Activated CD4-positive, alpha-beta T cell treated with anti-CD3 and anti-CD28 coated beads for 36 hours (primary cell): ENCODE measurements at regions not wholly inside any gene's neighbourhood (a gene's known extent, or its start where the extent isn't known, plus 50 kb on each side); places are given as distances from the start of the nearest gene placed in this dataset.
A peak's percentile ranks its signal among the peaks of the same experiment; 100 is the strongest.

Source experiments
- ATAC-seq: fragments of 200-7000 bp; cut with Tn5 transposase; one replicate; pipeline ENCODE4 v1.10.0; 2021; ENCODE audit warnings: mild to moderate bottlenecking, moderate library complexity
- CTCF ChIA-PET: fragments of 350-600 bp; sonication (Branson Sonifier 250); formaldehyde crosslinking; loops from one replicate; lab custom pipeline; 2021; ENCODE audit warnings: antibody characterized with exemption; lab: Charles Lee
- POLR2A ChIA-PET: fragments of 350-600 bp; sonication (Branson Sonifier 250); formaldehyde crosslinking; loops from one replicate; lab custom pipeline; 2021; ENCODE audit warnings: antibody characterized with exemption, inconsistent platforms; lab: Charles Lee
- DNase-seq: peaks from one replicate; pipeline ENCODE4 v3.0.0-alpha.2; 2020
- H3K27ac Mint-ChIP-seq: one replicate; pipeline ENCODE4 v1.8.0; 2021; ENCODE audit warnings: mixed read lengths
- H3K27me3 Mint-ChIP-seq: one replicate; pipeline ENCODE4 v1.8.0; 2021; ENCODE audit warnings: mixed read lengths
- H3K36me3 Mint-ChIP-seq: one replicate; pipeline ENCODE4 v1.8.0; 2021; ENCODE audit warnings: low read depth, mixed read lengths
- H3K4me1 Mint-ChIP-seq: one replicate; pipeline ENCODE4 v1.8.0; 2021; ENCODE audit warnings: mixed read lengths
- H3K4me3 Mint-ChIP-seq: one replicate; pipeline ENCODE4 v1.8.0; 2021; ENCODE audit warnings: mild to moderate bottlenecking, moderate library complexity, mixed read lengths
- H3K9me3 Mint-ChIP-seq: one replicate; pipeline ENCODE4 v1.8.0; 2021; ENCODE audit warnings: low read depth, mixed read lengths
- intact Hi-C, 2 experiments: fragments of 100-400 bp; cut with DNase I in 1 of 2; cut with micrococcal nuclease in 1 of 2; formaldehyde crosslinking; loops; one replicate each; pipeline versions ENCODE4 v1.14.2 to v1.15.1; 2022 to 2024; cut with DNase I, micrococcal nuclease

- Mint-ChIP-seq H3K4me1 (peaks cover 2% of the 10 kb centered on the region), H3K9me3 (no peaks in the 10 kb centered on the region), H3K36me3 (no peaks in the 10 kb centered on the region), H3K27ac (no peak overlapping the region), H3K4me3 (no peak overlapping the region), H3K27me3 (peaks cover 4% of the 10 kb centered on the region)
- POLR2A ChIA-PET: no interaction called here
- ATAC-seq (no peak), DNase-seq (no peak)
- CTCF ChIA-PET: interaction anchor here (0.5 kb wide), 1 partner anchor 13 kb away, joined by 3 read pairs; no protein-coding TSS in a partner anchor
- intact Hi-C loops: no loop called here
Measured at GRCh38 chr3:124653797-124654469, 76.3 kb upstream of the UMPS start.

GRCh38 chr3:124654470-124654845 lies 75.8 kb upstream of the UMPS start:
- H3K27ac Mint-ChIP-seq: no peak overlapping the region
- H3K4me3 Mint-ChIP-seq: no peak overlapping the region
- peaks cover 4% of the 10 kb centered on the region for H3K27me3 Mint-ChIP-seq
- H3K9me3 Mint-ChIP-seq: no peaks in the 10 kb centered on the region
- H3K4me1 Mint-ChIP-seq: peaks cover 2% of the 10 kb centered on the region
- no peaks in the 10 kb centered on the region for H3K36me3 Mint-ChIP-seq
- intact Hi-C loops: no loop called here
- ATAC-seq (no peak), DNase-seq (no peak)
- CTCF ChIA-PET: interaction anchor here (0.5 to 0.9 kb wide), 3 partner anchors 12 to 37 kb away, joined by 3 to 4 read pairs (median 4); no protein-coding TSS in a partner anchor
- POLR2A ChIA-PET: no interaction called here

GRCh38 chr3:124656531-124656930 lies 73.7 kb upstream of the UMPS start:
- ChIA-PET POLR2A (no interaction called here), CTCF (no interaction called here)
- DNase-seq (no peak), ATAC-seq (no peak)
- H3K4me3 Mint-ChIP-seq: no peak overlapping the region
- H3K27me3 Mint-ChIP-seq: peaks cover 4% of the 10 kb centered on the region
- intact Hi-C loops: no loop called here
- H3K4me1 Mint-ChIP-seq: peaks cover 12% of the 10 kb centered on the region
- no peak overlapping the region for H3K27ac Mint-ChIP-seq
- no peaks in the 10 kb centered on the region for H3K9me3 Mint-ChIP-seq
- no peaks in the 10 kb centered on the region for H3K36me3 Mint-ChIP-seq

GRCh38 chr3:124657138-124657537 lies 73.1 kb upstream of the UMPS start:
- DNase-seq (no peak), ATAC-seq (no peak)
- peaks cover 12% of the 10 kb centered on the region for H3K4me1 Mint-ChIP-seq
- no peaks in the 10 kb centered on the region for H3K9me3 Mint-ChIP-seq
- H3K27ac Mint-ChIP-seq: no peak overlapping the region
- intact Hi-C loops: no loop called here
- no peaks in the 10 kb centered on the region for H3K36me3 Mint-ChIP-seq
- peaks cover 8% of the 10 kb centered on the region for H3K27me3 Mint-ChIP-seq
- ChIA-PET POLR2A (no interaction called here), CTCF (no interaction called here)
- no peak overlapping the region for H3K4me3 Mint-ChIP-seq

GRCh38 chr3:124658270-124658669 lies 72.0 kb upstream of the UMPS start:
- DNase-seq (no peak), ATAC-seq (no peak)
- no peaks in the 10 kb centered on the region for H3K9me3 Mint-ChIP-seq
- no peak overlapping the region for H3K4me3 Mint-ChIP-seq
- peaks cover 4% of the 10 kb centered on the region for H3K27me3 Mint-ChIP-seq
- H3K36me3 Mint-ChIP-seq: no peaks in the 10 kb centered on the region
- peaks cover 12% of the 10 kb centered on the region for H3K4me1 Mint-ChIP-seq
- intact Hi-C loops: no loop called here
- POLR2A ChIA-PET: no interaction called here
- H3K27ac Mint-ChIP-seq: no peak overlapping the region
- CTCF ChIA-PET: interaction anchor here (0.9 to 1.1 kb wide), 2 partner anchors 16 to 30 kb away, joined by 3 read pairs; no protein-coding TSS in a partner anchor

GRCh38 chr3:124659175-124659574 lies 71.1 kb upstream of the UMPS start:
- DNase-seq: no peak
- intact Hi-C loops: no loop called here
- H3K27me3 Mint-ChIP-seq: peaks cover 4% of the 10 kb centered on the region
- ATAC-seq: no peak
- no peaks in the 10 kb centered on the region for H3K36me3 Mint-ChIP-seq
- no peak overlapping the region for H3K4me3 Mint-ChIP-seq
- POLR2A ChIA-PET: no interaction called here
- no peak overlapping the region for H3K27ac Mint-ChIP-seq
- no peaks in the 10 kb centered on the region for H3K9me3 Mint-ChIP-seq
- peaks cover 12% of the 10 kb centered on the region for H3K4me1 Mint-ChIP-seq
- CTCF ChIA-PET: no interaction called here

- Mint-ChIP-seq H3K9me3 (no peaks in the 10 kb centered on the region), H3K4me3 (no peak overlapping the region), H3K27me3 (peaks cover 4% of the 10 kb centered on the region), H3K36me3 (no peaks in the 10 kb centered on the region), H3K27ac (no peak overlapping the region), H3K4me1 (peaks cover 12% of the 10 kb centered on the region)
- CTCF ChIA-PET: interaction anchor here (0.5 kb wide), 1 partner anchor 258 kb away, joined by 3 read pairs; no protein-coding TSS in a partner anchor
- intact Hi-C loops: no loop called here
- POLR2A ChIA-PET: no interaction called here
- no peak for ATAC-seq
- DNase-seq: no peak
Measured at GRCh38 chr3:124660599-124660998, 69.7 kb upstream of the UMPS start.

- peaks cover 12% of the 10 kb centered on the region for H3K4me1 Mint-ChIP-seq
- no peak for ATAC-seq
- ChIA-PET CTCF (no interaction called here), POLR2A (no interaction called here)
- no peak for DNase-seq
- intact Hi-C loops: no loop called here
- peaks cover 4% of the 10 kb centered on the region for H3K27me3 Mint-ChIP-seq
- H3K27ac Mint-ChIP-seq: no peak overlapping the region
- H3K4me3 Mint-ChIP-seq: no peak overlapping the region
- no peaks in the 10 kb centered on the region for H3K36me3 Mint-ChIP-seq
- no peaks in the 10 kb centered on the region for H3K9me3 Mint-ChIP-seq
Measured at GRCh38 chr3:124663690-124664089, 66.6 kb upstream of the UMPS start.

GRCh38 chr3:124664804-124665203 lies 65.4 kb upstream of the UMPS start:
- Mint-ChIP-seq H3K4me1 (peaks cover 12% of the 10 kb centered on the region), H3K36me3 (no peaks in the 10 kb centered on the region), H3K27me3 (peaks cover 4% of the 10 kb centered on the region), H3K27ac (no peak overlapping the region), H3K4me3 (no peak overlapping the region), H3K9me3 (no peaks in the 10 kb centered on the region)
- CTCF ChIA-PET: interaction anchor here (0.5 to 0.9 kb wide), 2 partner anchors 25 to 828 kb away, joined by 3 read pairs; no protein-coding TSS in a partner anchor
- ATAC-seq (no peak), DNase-seq (no peak)
- POLR2A ChIA-PET: no interaction called here
- intact Hi-C loops: no loop called here

GRCh38 chr3:124666067-124666466 lies 64.2 kb upstream of the UMPS start:
- Mint-ChIP-seq H3K27ac (no peak overlapping the region), H3K4me1 (peaks cover 7% of the 10 kb centered on the region), H3K27me3 (peaks cover 4% of the 10 kb centered on the region), H3K36me3 (no peaks in the 10 kb centered on the region), H3K4me3 (no peak overlapping the region), H3K9me3 (peaks cover 5% of the 10 kb centered on the region)
- ChIA-PET CTCF (interaction anchor here (0.6 to 0.8 kb wide), 2 partner anchors 10 to 53 kb away, joined by 3 read pairs; no protein-coding TSS in a partner anchor), POLR2A (no interaction called here)
- intact Hi-C loops: no loop called here
- DNase-seq (no peak), ATAC-seq (no peak)

- peaks cover 9% of the 10 kb centered on the region for H3K4me1 Mint-ChIP-seq
- DNase-seq (no peak), ATAC-seq (no peak)
- POLR2A ChIA-PET: no interaction called here
- CTCF ChIA-PET: interaction anchor here (0.7 kb wide), 1 partner anchor 104 kb away, joined by 3 read pairs; no protein-coding TSS in a partner anchor
- no peak overlapping the region for H3K27ac Mint-ChIP-seq
- H3K4me3 Mint-ChIP-seq: no peak overlapping the region
- no peaks in the 10 kb centered on the region for H3K27me3 Mint-ChIP-seq
- H3K36me3 Mint-ChIP-seq: no peaks in the 10 kb centered on the region
- H3K9me3 Mint-ChIP-seq: peaks cover 6% of the 10 kb centered on the region
- intact Hi-C loops: no loop called here
Measured at GRCh38 chr3:124669470-124669869, 60.8 kb upstream of the UMPS start.

GRCh38 chr3:124671106-124671505 lies 59.1 kb upstream of the UMPS start:
- POLR2A ChIA-PET: no interaction called here
- peaks cover 6% of the 10 kb centered on the region for H3K9me3 Mint-ChIP-seq
- CTCF ChIA-PET: interaction anchor here (0.6 to 1.3 kb wide), 4 partner anchors 18 to 111 kb away, joined by 3 to 4 read pairs (median 3); no protein-coding TSS in a partner anchor
- peaks cover 9% of the 10 kb centered on the region for H3K4me1 Mint-ChIP-seq
- no peaks in the 10 kb centered on the region for H3K36me3 Mint-ChIP-seq
- H3K4me3 Mint-ChIP-seq: no peak overlapping the region
- intact Hi-C loops: no loop called here
- peak overlapping the region; percentile 44 for H3K27ac Mint-ChIP-seq
- no peak for DNase-seq
- no peaks in the 10 kb centered on the region for H3K27me3 Mint-ChIP-seq
- ATAC-seq: no peak
